Right ventricle myocardium inferior (tissue), 1 donor: ENCODE measurements at regions not wholly inside any gene's neighbourhood (a gene's known extent, or its start where the extent isn't known, plus 50 kb on each side); places are given as distances from the start of the nearest gene placed in this dataset.
"Not testable (repeated sequence)": the region's sequence is repeated elsewhere in the genome, so short reads cannot be mapped to it uniquely, and the experiment has no call there.

Experiments used
- ATAC-seq: fragments of 200-7000 bp; cut with Tn5 transposase; one replicate; pipeline ENCODE4 v1.9.1; 2020; ENCODE audit warnings: mild to moderate bottlenecking, moderate library complexity
- DNase-seq: peaks from one replicate; pipeline ENCODE4 v3.0.0; 2021; ENCODE audit errors: missing footprints
- intact Hi-C: fragments of 100-400 bp; cut with DNase I; formaldehyde crosslinking; loops from one replicate; pipeline ENCODE4 v1.11.0; 2022
- donor health status: DM: no; HTN: yes; CAD: no; lungs with severe emphysema.

- intact Hi-C loops: no loop called here
- DNase-seq (no peak), ATAC-seq (no peak)
Observed at GRCh38 chr4:173475751-173476150, 54.3 kb downstream of the HAND2 start.

GRCh38 chr4:173469622-173470021 is 60.4 kb downstream of the HAND2 start:
- ATAC-seq (no peak), DNase-seq (peak; percentile 34)
- intact Hi-C loops: no loop called here

DNA sequence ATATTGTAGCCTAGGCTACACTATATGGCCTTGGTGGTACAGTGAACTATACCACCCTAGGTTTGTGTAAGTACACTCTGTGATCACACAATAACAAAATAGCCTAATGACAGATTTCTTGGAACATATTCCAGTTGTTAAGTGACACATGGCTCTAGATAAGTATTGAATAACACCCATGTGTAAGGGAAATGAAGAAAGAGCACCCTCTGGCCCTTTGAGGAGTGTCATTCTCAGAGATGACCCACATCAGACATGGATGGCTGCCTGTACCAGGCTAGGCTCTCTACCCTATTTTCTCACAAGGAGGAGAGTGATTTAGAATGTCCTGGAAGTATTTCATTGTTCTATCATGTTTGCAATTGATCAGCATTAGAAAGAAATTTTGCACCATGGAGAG is 61.7 kb downstream of the HAND2 start:
- no peak for ATAC-seq
- intact Hi-C loops: no loop called here
- no peak for DNase-seq

DNA sequence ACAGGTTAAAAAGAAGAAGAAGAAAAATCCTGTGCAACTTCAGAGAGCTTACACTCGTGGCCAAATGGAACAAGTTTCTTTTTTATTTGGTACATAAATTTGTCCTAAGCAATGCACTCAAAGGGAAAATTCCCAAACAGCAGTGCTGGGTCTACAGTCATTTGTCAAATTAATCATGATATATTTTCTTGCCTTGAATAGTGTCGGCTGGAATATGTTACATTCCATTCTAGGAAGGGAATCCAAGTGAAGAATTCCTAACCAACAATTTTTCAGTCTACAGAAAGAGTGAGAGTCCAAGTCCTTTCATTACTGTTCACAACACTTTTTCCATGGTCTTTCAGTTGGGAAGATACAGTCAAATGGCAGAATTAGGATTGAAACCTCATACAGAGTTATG is 63.9 kb downstream of the HAND2 start:
- no peak for ATAC-seq
- no peak for DNase-seq
- intact Hi-C loops: no loop called here

- intact Hi-C loops: no loop called here
- ATAC-seq (no peak), DNase-seq (no peak)
Observed at GRCh38 chr4:173464481-173464880, 65.5 kb downstream of the HAND2 start.

GRCh38 chr4:173463816-173464215 is 64.9 kb upstream of the SCRG1 start:
- intact Hi-C loops: no loop called here
- DNase-seq: no peak
- ATAC-seq: no peak

DNA sequence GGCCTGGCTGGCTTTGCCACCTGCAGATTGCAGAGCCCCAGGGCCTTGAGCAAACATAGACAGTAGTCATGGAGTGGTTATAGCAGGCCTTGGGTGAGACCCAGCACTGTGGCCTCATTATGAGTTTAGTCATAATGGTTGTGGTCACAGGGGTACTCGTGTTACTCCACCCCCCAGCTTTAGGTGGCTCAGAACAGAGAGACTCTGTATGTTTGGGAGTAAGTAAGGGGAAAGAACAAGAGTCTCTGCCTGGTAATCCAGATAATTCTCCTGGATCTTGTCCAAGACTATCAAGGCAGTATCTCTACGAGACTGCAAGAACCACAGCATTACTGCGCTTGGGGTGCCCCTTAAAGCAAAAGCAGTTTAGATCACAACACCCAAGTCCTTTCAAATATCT is 62.3 kb upstream of the SCRG1 start:
- intact Hi-C loops: no loop called here
- no peak for DNase-seq

GRCh38 chr4:173459857-173460256 is 60.9 kb upstream of the SCRG1 start:
- intact Hi-C loops: no loop called here
- DNase-seq (peak; percentile 15), ATAC-seq (no peak)

More for the DNA sequence above, 62.3 kb upstream of the SCRG1 start:
- no peak for ATAC-seq

DNA sequence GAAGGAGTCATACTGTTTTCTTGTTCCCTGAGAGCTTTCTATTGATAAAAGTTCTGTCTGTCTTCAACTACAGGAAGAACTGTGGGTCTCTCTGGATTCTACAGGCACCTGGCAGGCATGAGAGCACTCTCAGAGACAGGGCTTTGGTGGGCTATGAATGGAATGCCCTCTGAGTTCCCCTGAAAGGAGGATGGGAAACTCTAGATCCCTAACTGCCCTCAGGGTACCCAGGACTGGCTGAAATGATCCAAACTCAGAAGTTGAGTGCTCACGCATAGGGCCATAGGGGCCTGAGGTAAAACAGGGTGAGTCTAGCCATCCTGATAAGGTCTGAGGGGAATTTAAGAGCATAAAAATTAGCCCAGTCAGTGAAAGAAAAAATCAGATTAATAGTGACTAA is 59.0 kb upstream of the SCRG1 start:
- no peak for DNase-seq
- intact Hi-C loops: no loop called here
- ATAC-seq: no peak

- ATAC-seq, intact Hi-C loops, DNase-seq: not testable (repeated sequence)
Observed at GRCh38 chr4:173451435-173451834, 52.5 kb upstream of the SCRG1 start.

DNA sequence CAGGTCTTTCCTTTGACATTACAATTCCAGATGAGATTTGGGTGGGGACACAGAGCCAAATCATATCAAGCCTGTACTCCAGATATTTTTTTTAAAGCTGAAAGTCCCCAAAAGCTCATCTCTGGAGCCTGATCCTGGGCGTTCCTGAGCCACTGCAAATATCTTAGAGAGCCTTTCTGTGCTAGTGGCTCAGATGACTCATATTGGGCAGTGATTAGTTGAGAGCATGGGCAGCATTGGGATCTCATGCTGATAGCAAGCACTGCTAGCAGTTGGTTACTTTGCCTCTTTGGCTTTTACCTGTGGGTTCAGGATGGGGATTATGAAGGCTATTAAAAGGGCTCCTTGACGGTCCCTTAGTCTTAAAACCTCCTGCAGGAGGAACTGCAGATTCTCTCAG is 51.4 kb upstream of the SCRG1 start:
- DNase-seq (no peak), ATAC-seq (no peak)
- intact Hi-C loops: no loop called here

DNA sequence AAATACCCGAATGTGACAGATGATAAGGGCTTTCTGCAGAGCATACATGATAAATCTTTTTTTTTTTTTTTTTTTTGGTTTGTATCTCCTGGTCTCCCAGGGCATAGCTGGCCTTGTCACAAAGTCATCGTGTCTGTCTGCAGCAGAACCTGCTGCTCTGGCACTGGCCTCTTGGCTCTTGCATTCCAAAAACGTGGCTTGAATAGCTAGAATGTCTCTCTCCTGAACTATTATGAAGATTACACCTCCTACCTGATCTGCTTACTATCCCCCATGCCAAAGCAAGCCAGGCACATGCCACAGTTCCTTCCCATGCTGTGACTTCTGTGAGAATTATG is 50.4 kb upstream of the SCRG1 start:
- DNase-seq (no peak), ATAC-seq (no peak)
- intact Hi-C loops: no loop called here

GRCh38 chr4:173448608-173449379 is 49.9 kb upstream of the SCRG1 start:
- DNase-seq (no peak), ATAC-seq (peak; percentile 88)
- intact Hi-C loops: no loop called here
